ENCODE measurements at regions not wholly inside any gene's neighbourhood (a gene's known extent, or its start where the extent isn't known, plus 50 kb on each side); places are given as distances from the start of the nearest gene placed in this dataset.

- Histone ChIP-seq H3K27me3 (ENCODE audit: control insufficient read depth, insufficient read depth, low read length) (no peaks in the 10 kb centered on the region), H3K4me3 (ENCODE audit: low read depth, low read length) (no peak overlapping the region), H3K36me3 (ENCODE audit: control insufficient read depth, insufficient read depth, low read length) (no peaks in the 10 kb centered on the region)
- no peak for DNase-seq (ENCODE audit: low read depth)
- no peak for TF ChIP-seq CTCF (IDR thresholded peaks at IDR 0.05; ENCODE audit: insufficient read depth, low read length, poor library complexity, severe bottlenecking)
These were observed 403.6 kb upstream of the NFIA start for GRCh38 chr1:60678802-60679201.

GRCh38 chr1:60678391-60678790, 404.0 kb upstream of the NFIA start:
- Histone ChIP-seq H3K4me3 (ENCODE audit: low read depth, low read length) (no peak overlapping the region), H3K27me3 (ENCODE audit: control insufficient read depth, insufficient read depth, low read length) (no peaks in the 10 kb centered on the region), H3K36me3 (ENCODE audit: control insufficient read depth, insufficient read depth, low read length) (no peaks in the 10 kb centered on the region)
- DNase-seq (ENCODE audit: low read depth), result no peak
- no peak for TF ChIP-seq CTCF (IDR thresholded peaks at IDR 0.05; ENCODE audit: insufficient read depth, low read length, poor library complexity, severe bottlenecking)

GRCh38 chr1:60672449-60672848, 409.9 kb upstream of the NFIA start:
- H3K27me3 ChIP-seq (ENCODE audit: control insufficient read depth, insufficient read depth, low read length), result no peaks in the 10 kb centered on the region
- H3K36me3 ChIP-seq (ENCODE audit: control insufficient read depth, insufficient read depth, low read length), result no peaks in the 10 kb centered on the region
- no peak overlapping the region for H3K4me3 ChIP-seq (ENCODE audit: low read depth, low read length)
- TF ChIP-seq CTCF (IDR thresholded peaks at IDR 0.05; ENCODE audit: insufficient read depth, low read length, poor library complexity, severe bottlenecking), result no peak
- no peak for DNase-seq (ENCODE audit: low read depth)

GRCh38 chr1:60670302-60670701, 412.1 kb upstream of the NFIA start:
- no peak for TF ChIP-seq CTCF (IDR thresholded peaks at IDR 0.05; ENCODE audit: insufficient read depth, low read length, poor library complexity, severe bottlenecking)
- Histone ChIP-seq H3K4me3 (ENCODE audit: low read depth, low read length) (no peak overlapping the region), H3K36me3 (ENCODE audit: control insufficient read depth, insufficient read depth, low read length) (no peaks in the 10 kb centered on the region), H3K27me3 (ENCODE audit: control insufficient read depth, insufficient read depth, low read length) (no peaks in the 10 kb centered on the region)
- DNase-seq (ENCODE audit: low read depth), result peak; percentile 48

- no peak for TF ChIP-seq CTCF (IDR thresholded peaks at IDR 0.05; ENCODE audit: insufficient read depth, low read length, poor library complexity, severe bottlenecking)
- no peaks in the 10 kb centered on the region for H3K27me3 ChIP-seq (ENCODE audit: control insufficient read depth, insufficient read depth, low read length)
- no peak overlapping the region for H3K4me3 ChIP-seq (ENCODE audit: low read depth, low read length)
- DNase-seq (ENCODE audit: low read depth), result no peak
- no peaks in the 10 kb centered on the region for H3K36me3 ChIP-seq (ENCODE audit: control insufficient read depth, insufficient read depth, low read length)
These were observed 413.8 kb upstream of the NFIA start for GRCh38 chr1:60668585-60668984.

- Histone ChIP-seq H3K4me3 (ENCODE audit: low read depth, low read length) (no peak overlapping the region), H3K36me3 (ENCODE audit: control insufficient read depth, insufficient read depth, low read length) (no peaks in the 10 kb centered on the region), H3K27me3 (ENCODE audit: control insufficient read depth, insufficient read depth, low read length) (no peaks in the 10 kb centered on the region)
- no peak for TF ChIP-seq CTCF (IDR thresholded peaks at IDR 0.05; ENCODE audit: insufficient read depth, low read length, poor library complexity, severe bottlenecking)
- no peak for DNase-seq (ENCODE audit: low read depth)
These were observed 417.1 kb upstream of the NFIA start for GRCh38 chr1:60665311-60665710.

Data from kidney epithelial cell (primary cell).